ENCODE measurements at regions not wholly inside any gene's neighbourhood (a gene's known extent, or its start where the extent isn't known, plus 50 kb on each side); places are given as distances from the start of the nearest gene placed in this dataset.

GRCh38 chr16:87060034-87060986, 256.9 kb downstream of the C16orf95 start:
- DNase-seq: no peak

DNA sequence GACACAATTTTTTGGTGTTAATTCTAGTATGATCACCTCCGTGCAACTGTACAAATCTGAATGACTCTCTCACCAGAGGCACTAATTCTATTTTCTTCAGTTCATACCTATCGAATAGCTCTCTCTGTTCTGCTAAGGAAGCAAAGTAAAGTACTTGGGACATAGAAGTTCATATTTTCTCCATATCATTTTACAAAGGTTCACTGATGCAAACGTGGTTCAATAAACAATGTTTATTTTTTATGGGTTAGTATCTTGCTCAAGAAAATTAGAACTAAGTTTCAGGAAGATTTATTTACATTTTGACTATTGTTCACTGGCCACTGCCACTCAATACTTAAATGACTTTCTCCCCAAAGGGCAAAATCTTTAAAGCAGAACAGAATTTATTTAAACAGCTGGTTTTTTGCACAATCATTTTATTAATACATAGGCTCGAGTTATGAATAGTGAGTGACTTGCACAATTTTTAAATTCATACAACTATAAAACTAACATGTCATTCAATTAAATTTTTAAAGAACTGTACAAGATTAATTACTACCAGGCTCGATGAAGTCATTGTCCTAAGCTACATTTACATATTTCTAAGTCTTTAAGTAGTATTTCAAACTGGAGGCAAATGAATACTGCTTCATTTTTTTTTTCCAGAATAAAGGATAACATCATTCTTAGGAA, 255.8 kb downstream of the C16orf95 start:
- no peak for DNase-seq

GRCh38 chr16:87062569-87063442, 254.4 kb downstream of the C16orf95 start:
- DNase-seq: peak in 3 of 5 donors; percentile 15 to 47 (median 19)

GRCh38 chr16:87063543-87063942, 253.6 kb downstream of the C16orf95 start:
- no peak for DNase-seq

GRCh38 chr16:87064731-87065445, 252.3 kb downstream of the C16orf95 start:
- DNase-seq: no peak

- DNase-seq: no peak
Observed at GRCh38 chr16:87065446-87066132, 251.6 kb downstream of the C16orf95 start.

GRCh38 chr16:87066133-87067002, 250.8 kb downstream of the C16orf95 start:
- DNase-seq: no peak

DNA sequence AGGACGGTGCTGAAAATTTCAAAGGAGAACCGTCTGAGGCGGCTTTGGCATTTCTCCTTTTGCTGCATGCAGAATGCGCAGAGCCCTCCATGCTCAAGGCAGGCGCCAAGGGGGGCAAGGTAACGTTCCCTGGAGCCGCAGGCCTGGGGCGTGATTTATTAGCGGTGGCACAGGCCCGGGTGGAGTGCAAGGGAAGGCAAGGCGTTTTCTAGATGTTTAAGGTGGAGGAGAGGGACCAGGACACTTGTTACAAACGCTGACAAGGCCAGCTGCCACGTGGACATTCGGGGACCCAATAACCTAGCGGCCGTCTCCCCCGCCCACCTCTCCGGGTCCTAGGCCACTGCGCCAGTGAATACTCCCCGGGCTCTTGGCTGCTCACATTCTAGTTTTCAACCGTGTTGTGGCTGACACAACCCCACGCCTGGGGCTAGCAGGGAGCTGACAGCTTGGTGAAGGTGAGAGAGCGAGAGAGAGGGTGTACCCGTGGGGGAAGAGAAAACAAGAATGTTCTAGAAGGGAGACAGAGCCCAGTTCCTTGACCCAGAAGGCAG, 250.1 kb downstream of the C16orf95 start:
- no peak for DNase-seq

- DNase-seq: no peak
Observed at GRCh38 chr16:87067836-87068761, 249.1 kb downstream of the C16orf95 start.

- DNase-seq: no peak
Observed at GRCh38 chr16:87068762-87069150, 248.4 kb downstream of the C16orf95 start.

DNA sequence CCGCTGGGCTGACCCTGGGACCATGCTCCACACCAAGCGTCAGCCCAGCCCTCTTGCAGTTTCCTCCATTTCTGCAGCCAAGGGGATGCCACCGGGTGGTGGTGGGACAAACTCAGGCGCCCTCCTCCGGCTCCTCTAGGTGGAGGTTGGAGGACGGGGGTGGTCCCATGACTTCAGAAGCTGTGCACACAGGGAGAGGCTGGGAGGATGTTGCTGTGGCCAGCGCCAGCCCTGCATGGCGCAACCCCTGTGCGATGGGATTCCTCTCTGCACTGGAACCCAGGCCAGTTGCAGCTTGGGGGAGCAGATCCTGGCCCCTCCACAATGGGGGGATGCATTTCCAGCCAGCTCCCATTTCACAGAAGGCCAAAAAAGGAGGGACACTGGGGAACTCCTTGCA, 246.5 kb downstream of the C16orf95 start:
- DNase-seq: no peak

DNA sequence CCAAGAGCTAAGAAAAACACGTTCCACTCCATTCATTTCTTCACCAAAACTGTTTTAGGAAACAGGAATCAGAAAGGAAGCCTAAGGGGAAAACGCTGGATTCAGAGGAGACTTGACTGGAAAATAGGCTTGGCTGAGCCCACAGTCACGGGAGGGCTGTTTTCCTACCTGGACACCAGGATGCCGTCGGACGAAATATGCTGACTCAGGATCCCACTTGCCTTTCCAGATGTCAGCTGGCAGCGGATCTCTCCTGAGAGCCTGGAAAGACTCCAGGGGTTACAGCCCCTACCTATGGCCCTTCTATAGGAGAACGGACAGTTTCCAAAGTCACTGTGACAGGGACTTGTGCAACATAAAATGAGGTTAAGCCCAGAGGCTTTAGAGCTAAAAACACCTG, 245.1 kb downstream of the C16orf95 start:
- DNase-seq: no peak

DNA sequence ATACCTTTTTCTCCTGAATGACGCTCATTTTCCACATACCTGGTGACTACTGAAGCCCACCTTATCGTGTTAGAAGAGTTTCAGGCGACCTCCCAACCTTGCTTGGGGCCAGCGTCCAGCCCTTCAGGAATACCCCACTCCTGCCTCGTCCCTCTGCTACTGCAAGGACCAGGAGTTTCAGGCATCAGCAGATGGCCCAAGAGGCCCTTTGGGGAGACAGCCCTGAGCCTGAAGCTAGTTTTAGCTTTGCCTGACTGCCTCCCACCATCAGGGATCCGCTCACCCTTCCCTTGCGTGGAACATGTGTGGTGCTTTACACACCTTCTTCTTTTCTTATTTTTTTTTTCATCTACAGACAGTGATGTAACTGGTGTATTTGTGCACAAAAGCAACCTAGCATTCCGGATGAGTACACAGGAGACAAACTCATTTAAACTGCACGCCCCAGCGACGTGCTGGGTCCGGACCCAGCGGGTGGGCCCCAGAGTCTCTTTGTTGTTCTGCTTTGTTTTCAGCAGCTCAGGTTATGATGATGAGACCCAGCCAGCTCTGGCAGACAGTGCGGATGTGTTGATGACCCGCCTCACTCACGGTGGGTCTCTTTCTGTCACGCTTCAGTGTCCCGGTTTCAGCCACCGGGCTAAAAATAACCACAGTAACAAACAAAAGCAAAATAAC, 242.4 kb downstream of the C16orf95 start:
- DNase-seq: no peak

- no peak for DNase-seq
Observed at GRCh38 chr16:87075319-87075860, 241.8 kb downstream of the C16orf95 start.

GRCh38 chr16:87076331-87076949, 240.8 kb downstream of the C16orf95 start:
- no peak for DNase-seq

- peak in 1 of 5 donors; percentile 38 for DNase-seq
Observed at GRCh38 chr16:87076950-87077749, 240.0 kb downstream of the C16orf95 start.

DNA sequence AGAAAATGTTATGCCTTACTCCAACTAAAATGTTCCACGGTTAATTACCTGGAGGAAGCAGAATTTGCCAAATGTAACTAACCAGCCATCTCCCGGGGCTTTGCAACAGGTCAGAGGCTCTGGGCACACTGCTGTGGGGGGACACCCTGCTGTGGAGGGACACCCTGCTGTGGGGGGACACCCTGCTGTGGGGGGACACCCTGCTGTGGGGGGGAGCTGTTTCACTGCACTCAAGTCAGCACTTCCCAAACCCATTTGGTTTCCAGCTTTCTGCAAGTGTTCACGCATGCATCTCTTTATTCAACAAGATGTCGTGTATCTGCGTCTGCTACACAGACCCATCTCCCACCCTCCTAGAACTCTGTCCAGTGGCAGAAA, 239.5 kb downstream of the C16orf95 start:
- DNase-seq: no peak

Measured in T-helper 1 cell (primary cell).